Breast epithelium (tissue), 3 donors: ENCODE measurements at regions not wholly inside any gene's neighbourhood (a gene's known extent, or its start where the extent isn't known, plus 50 kb on each side); places are given as distances from the start of the nearest gene placed in this dataset.

Source experiments
- POLR2A ChIP-seq: fragments of 450-650 bp; IDR thresholded peaks from one replicate; pipeline ENCODE4 v1.6.1; 2016; ENCODE audit warnings: antibody characterized with exemption, mild to moderate bottlenecking, moderate library complexity
- POLR2AphosphoS5 ChIP-seq, 3 donors: sonication (generic); formaldehyde crosslinking; IDR thresholded peaks; one replicate each; pipeline ENCODE4 v1.6.1; 2017; ENCODE audit warnings: antibody characterized with exemption in 3 of 3
- TF ChIP-seq, protein P1 (sequence below), 3 donors: fragments of 450-650 bp; IDR thresholded peaks; one replicate each; pipeline ENCODE4 v1.5.1; 2016 to 2017; ENCODE audit warnings: antibody characterized with exemption in 3 of 3, mild to moderate bottlenecking in 3 of 3, moderate library complexity in 3 of 3

DNA sequence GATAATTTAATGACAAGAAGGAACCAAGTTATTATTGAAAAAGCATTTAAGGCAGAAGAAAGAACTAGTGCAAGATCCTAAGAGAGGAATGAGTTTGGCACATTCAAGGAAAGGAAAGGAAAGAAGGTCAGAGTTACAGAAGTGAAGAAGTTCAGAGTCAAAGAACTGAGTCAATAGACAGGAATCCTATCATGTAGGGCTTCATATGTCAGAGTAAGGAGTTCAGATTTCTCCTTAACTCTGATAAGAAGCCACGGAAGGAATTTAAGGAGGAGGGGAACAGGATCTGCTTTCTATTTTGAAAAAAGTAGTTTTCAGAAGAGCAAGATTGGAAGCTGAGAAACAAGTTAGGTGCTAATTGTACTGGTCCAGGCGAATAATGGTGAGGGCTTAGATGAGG is 223.1 kb upstream of the FOXN3 start:
- TF ChIP-seq, protein P1, sequence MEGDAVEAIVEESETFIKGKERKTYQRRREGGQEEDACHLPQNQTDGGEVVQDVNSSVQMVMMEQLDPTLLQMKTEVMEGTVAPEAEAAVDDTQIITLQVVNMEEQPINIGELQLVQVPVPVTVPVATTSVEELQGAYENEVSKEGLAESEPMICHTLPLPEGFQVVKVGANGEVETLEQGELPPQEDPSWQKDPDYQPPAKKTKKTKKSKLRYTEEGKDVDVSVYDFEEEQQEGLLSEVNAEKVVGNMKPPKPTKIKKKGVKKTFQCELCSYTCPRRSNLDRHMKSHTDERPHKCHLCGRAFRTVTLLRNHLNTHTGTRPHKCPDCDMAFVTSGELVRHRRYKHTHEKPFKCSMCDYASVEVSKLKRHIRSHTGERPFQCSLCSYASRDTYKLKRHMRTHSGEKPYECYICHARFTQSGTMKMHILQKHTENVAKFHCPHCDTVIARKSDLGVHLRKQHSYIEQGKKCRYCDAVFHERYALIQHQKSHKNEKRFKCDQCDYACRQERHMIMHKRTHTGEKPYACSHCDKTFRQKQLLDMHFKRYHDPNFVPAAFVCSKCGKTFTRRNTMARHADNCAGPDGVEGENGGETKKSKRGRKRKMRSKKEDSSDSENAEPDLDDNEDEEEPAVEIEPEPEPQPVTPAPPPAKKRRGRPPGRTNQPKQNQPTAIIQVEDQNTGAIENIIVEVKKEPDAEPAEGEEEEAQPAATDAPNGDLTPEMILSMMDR (IDR thresholded peaks at IDR 0.05), result no peak
- TF ChIP-seq POLR2AphosphoS5 (IDR thresholded peaks at IDR 0.05) (no peak), POLR2A (no peak)
